Prostate gland (tissue), 2 donors: ENCODE measurements at regions not wholly inside any gene's neighbourhood (a gene's known extent, or its start where the extent isn't known, plus 50 kb on each side); places are given as distances from the start of the nearest gene placed in this dataset.

Source experiments
- CTCF ChIP-seq, 4 experiments: fragments of 200-600 bp in 2 of 4; fragments of 450-650 bp in 2 of 4; sonication (generic) in 2 of 4; IDR thresholded peaks; 1 replicate in 3 of 4; 2 replicates in 1 of 4; pipeline ENCODE4 v1.5.1; 2016 to 2019; ENCODE audit warnings: antibody characterized with exemption in 4 of 4, mild to moderate bottlenecking in 2 of 4, moderate library complexity in 2 of 4
- POLR2A ChIP-seq: fragments of 450-650 bp; IDR thresholded peaks from one replicate; pipeline ENCODE4 v1.6.1; 2016; ENCODE audit warnings: antibody characterized with exemption, mild to moderate bottlenecking
- POLR2AphosphoS5 ChIP-seq: sonication (generic); formaldehyde crosslinking; IDR thresholded peaks from one replicate; pipeline ENCODE4 v1.6.1; 2017; ENCODE audit warnings: antibody characterized with exemption

- TF ChIP-seq POLR2A (no peak), CTCF (IDR thresholded peaks at IDR 0.05) (no peak), POLR2AphosphoS5 (no peak)
Measured at GRCh38 chr17:77489239-77489892, 348.6 kb downstream of the SEC14L1 start.
